ENCODE measurements at regions not wholly inside any gene's neighbourhood (a gene's known extent, or its start where the extent isn't known, plus 50 kb on each side); places are given as distances from the start of the nearest gene placed in this dataset.

DNA sequence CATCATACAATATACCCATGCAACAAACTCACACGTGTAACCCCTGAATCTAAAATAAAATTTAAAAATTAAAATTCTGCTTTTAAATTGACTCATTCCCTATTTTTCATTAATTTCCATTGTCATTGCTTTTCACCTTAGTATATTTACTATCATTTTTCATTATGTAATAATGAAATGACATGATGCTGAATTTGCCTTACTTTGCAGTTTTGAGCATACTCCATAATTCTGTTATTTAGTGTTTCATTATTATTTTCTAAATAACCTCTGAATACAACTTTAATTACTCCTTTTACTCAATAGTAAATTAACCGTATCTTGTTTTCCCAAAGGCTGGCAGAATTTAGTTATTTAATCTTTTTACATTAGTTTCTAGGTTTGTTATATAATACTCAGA, 719.6 kb downstream of the DOK5 start:
- TF ChIP-seq EZH2phosphoT487 (IDR thresholded peaks at IDR 0.05; ENCODE audit: borderline replicate concordance), result no peak
- TF ChIP-seq, protein P1, sequence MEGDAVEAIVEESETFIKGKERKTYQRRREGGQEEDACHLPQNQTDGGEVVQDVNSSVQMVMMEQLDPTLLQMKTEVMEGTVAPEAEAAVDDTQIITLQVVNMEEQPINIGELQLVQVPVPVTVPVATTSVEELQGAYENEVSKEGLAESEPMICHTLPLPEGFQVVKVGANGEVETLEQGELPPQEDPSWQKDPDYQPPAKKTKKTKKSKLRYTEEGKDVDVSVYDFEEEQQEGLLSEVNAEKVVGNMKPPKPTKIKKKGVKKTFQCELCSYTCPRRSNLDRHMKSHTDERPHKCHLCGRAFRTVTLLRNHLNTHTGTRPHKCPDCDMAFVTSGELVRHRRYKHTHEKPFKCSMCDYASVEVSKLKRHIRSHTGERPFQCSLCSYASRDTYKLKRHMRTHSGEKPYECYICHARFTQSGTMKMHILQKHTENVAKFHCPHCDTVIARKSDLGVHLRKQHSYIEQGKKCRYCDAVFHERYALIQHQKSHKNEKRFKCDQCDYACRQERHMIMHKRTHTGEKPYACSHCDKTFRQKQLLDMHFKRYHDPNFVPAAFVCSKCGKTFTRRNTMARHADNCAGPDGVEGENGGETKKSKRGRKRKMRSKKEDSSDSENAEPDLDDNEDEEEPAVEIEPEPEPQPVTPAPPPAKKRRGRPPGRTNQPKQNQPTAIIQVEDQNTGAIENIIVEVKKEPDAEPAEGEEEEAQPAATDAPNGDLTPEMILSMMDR (conservative IDR thresholded peaks at IDR 0.05; ENCODE audit: low read length), result no peak
- H3K36me3 ChIP-seq (ENCODE audit: insufficient read depth, low read length), result no peaks in the 10 kb centered on the region

DNA sequence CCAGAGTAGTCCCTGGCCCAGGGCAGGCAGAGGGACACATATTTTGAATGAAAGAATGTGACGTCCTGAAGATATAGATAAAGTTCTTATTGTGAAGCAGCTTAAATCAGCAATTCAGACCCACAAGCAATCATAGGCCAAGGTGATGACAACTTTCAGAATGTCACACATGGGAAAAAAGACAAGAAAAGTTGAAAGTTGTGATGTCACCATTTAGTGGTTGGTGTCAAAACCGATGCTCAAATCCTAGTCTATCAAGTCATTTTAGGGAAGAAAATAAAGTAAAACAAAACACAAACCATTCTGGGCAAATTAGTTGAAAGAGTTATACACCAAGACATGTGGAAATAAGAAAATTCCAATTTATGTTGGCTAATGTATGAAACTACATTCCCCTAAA, 710.8 kb downstream of the DOK5 start:
- Histone ChIP-seq H3K4me2 (ENCODE audit: low read depth, low read length, poor library complexity, severe bottlenecking) (no peak overlapping the region), H2AFZ (ENCODE audit: low read length) (no peak overlapping the region)

More for the DNA sequence above, 719.6 kb downstream of the DOK5 start:
- Histone ChIP-seq H3K4me3 (ENCODE audit: low read length, poor library complexity, severe bottlenecking) (no peak overlapping the region), H3F3A (ENCODE audit: low read depth) (no peaks in the 10 kb centered on the region), H3K9me3 (ENCODE audit: insufficient read depth, low read depth, low read length) (no peaks in the 10 kb centered on the region; the same call in 1 of the 2 replicates), H2AFZ (ENCODE audit: low read length) (no peak overlapping the region), H3K9ac (ENCODE audit: low read depth, low read length, poor library complexity, severe bottlenecking) (no peak overlapping the region), H4K20me1 (ENCODE audit: insufficient read depth, low read length, poor library complexity, severe bottlenecking) (no peaks in the 10 kb centered on the region), H3K27me3 (ENCODE audit: insufficient read depth, low read length, poor library complexity, severe bottlenecking) (no peaks in the 10 kb centered on the region), H3K9me2 (replicated peaks; ENCODE audit: low read depth, low read length) (no peaks in the 10 kb centered on the region), H3K4me1 (ENCODE audit: insufficient read depth, low read length, poor library complexity, severe bottlenecking) (no peaks in the 10 kb centered on the region), H3K79me2 (ENCODE audit: insufficient read depth, low read length) (no peaks in the 10 kb centered on the region), H3K4me2 (ENCODE audit: low read depth, low read length, poor library complexity, severe bottlenecking) (no peak overlapping the region)

DNA sequence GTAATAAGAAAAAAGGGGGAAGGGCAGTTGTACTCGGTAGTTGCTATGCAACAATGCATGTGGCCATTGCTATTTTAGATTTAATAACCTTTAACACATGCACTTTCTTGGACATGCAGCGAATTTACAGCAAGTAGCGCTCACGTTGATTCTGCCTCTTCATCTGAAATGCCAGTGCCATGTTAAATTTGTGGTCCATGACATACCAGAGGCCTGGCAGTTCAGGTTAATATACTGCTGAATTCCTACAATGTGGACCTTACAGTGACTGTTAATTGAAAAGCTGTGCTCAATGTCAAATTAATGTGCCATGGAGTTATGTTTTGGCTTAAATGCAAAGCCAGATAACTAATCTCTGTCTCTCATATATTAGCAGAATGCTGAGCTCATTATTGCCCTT, 699.7 kb downstream of the DOK5 start:
- Histone ChIP-seq H3K4me1 (ENCODE audit: insufficient read depth, low read length, poor library complexity, severe bottlenecking) (no peaks in the 10 kb centered on the region), H3K36me3 (ENCODE audit: insufficient read depth, low read length) (no peaks in the 10 kb centered on the region), H3F3A (ENCODE audit: low read depth) (no peaks in the 10 kb centered on the region), H3K4me2 (ENCODE audit: low read depth, low read length, poor library complexity, severe bottlenecking) (no peak overlapping the region), H3K27me3 (ENCODE audit: insufficient read depth, low read length, poor library complexity, severe bottlenecking) (no peaks in the 10 kb centered on the region), H3K4me3 (ENCODE audit: low read length, poor library complexity, severe bottlenecking) (no peak overlapping the region), H3K79me2 (ENCODE audit: insufficient read depth, low read length) (no peaks in the 10 kb centered on the region), H3K9me3 (ENCODE audit: insufficient read depth, low read depth, low read length) (no peaks in the 10 kb centered on the region), H2AFZ (ENCODE audit: low read length) (no peak overlapping the region), H3K9ac (ENCODE audit: low read depth, low read length, poor library complexity, severe bottlenecking) (no peak overlapping the region), H3K9me2 (replicated peaks; ENCODE audit: low read depth, low read length) (no peaks in the 10 kb centered on the region), H4K20me1 (ENCODE audit: insufficient read depth, low read length, poor library complexity, severe bottlenecking) (no peaks in the 10 kb centered on the region)
- TF ChIP-seq EZH2phosphoT487 (IDR thresholded peaks at IDR 0.05; ENCODE audit: borderline replicate concordance), result no peak
- TF ChIP-seq, protein P1 (conservative IDR thresholded peaks at IDR 0.05; ENCODE audit: low read length), result no peak

More for the DNA sequence above, 710.8 kb downstream of the DOK5 start:
- Histone ChIP-seq H3K27me3 (ENCODE audit: insufficient read depth, low read length, poor library complexity, severe bottlenecking) (no peaks in the 10 kb centered on the region), H3K9me2 (replicated peaks; ENCODE audit: low read depth, low read length) (no peaks in the 10 kb centered on the region), H3K79me2 (ENCODE audit: insufficient read depth, low read length) (no peaks in the 10 kb centered on the region), H3K36me3 (ENCODE audit: insufficient read depth, low read length) (no peaks in the 10 kb centered on the region), H3K9me3 (ENCODE audit: insufficient read depth, low read depth, low read length) (no peaks in the 10 kb centered on the region; the same call in 1 of the 2 replicates), H3F3A (ENCODE audit: low read depth) (no peaks in the 10 kb centered on the region), H3K4me1 (ENCODE audit: insufficient read depth, low read length, poor library complexity, severe bottlenecking) (no peaks in the 10 kb centered on the region), H3K9ac (ENCODE audit: low read depth, low read length, poor library complexity, severe bottlenecking) (no peak overlapping the region), H3K4me3 (ENCODE audit: low read length, poor library complexity, severe bottlenecking) (no peak overlapping the region), H4K20me1 (ENCODE audit: insufficient read depth, low read length, poor library complexity, severe bottlenecking) (no peaks in the 10 kb centered on the region)
- TF ChIP-seq EZH2phosphoT487 (IDR thresholded peaks at IDR 0.05; ENCODE audit: borderline replicate concordance), result no peak
- TF ChIP-seq, protein P1 (conservative IDR thresholded peaks at IDR 0.05; ENCODE audit: low read length), result no peak
